HG03045 (cell line): ENCODE measurements at regions not wholly inside any gene's neighbourhood (a gene's known extent, or its start where the extent isn't known, plus 50 kb on each side); places are given as distances from the start of the nearest gene placed in this dataset.
"Not testable (repeated sequence)": the region's sequence is repeated elsewhere in the genome, so short reads cannot be mapped to it uniquely, and the experiment has no call there.

Experiments used
- ATAC-seq: cut with Tn5 transposase; IDR thresholded peaks from one replicate; pipeline ENCODE4 v1.9.1; 2021; ENCODE audit warnings: mild to moderate bottlenecking, moderate library complexity; ENCODE audit not compliant: unreplicated experiment

DNA sequence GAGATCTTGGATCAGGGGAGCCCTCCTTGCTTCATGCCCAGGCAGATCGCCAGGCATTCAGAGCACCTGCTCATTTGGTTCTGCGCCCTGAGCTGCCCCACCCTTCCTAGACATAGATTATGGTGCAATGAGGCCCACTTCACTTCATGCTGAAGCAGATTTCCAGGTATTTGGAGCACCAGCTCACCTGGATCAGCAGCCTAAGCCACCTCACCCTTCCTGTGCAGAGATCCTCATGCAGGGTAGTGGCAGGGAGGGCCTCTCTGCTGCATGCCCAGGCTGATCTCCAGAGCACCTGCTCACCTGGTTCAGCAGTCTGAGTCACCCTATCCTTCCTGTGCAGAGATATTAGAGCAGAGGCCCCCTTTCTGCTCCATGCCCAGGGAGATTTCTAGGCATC is 1966.1 kb downstream of the PCDH9 start:
- ATAC-seq = no peak

DNA sequence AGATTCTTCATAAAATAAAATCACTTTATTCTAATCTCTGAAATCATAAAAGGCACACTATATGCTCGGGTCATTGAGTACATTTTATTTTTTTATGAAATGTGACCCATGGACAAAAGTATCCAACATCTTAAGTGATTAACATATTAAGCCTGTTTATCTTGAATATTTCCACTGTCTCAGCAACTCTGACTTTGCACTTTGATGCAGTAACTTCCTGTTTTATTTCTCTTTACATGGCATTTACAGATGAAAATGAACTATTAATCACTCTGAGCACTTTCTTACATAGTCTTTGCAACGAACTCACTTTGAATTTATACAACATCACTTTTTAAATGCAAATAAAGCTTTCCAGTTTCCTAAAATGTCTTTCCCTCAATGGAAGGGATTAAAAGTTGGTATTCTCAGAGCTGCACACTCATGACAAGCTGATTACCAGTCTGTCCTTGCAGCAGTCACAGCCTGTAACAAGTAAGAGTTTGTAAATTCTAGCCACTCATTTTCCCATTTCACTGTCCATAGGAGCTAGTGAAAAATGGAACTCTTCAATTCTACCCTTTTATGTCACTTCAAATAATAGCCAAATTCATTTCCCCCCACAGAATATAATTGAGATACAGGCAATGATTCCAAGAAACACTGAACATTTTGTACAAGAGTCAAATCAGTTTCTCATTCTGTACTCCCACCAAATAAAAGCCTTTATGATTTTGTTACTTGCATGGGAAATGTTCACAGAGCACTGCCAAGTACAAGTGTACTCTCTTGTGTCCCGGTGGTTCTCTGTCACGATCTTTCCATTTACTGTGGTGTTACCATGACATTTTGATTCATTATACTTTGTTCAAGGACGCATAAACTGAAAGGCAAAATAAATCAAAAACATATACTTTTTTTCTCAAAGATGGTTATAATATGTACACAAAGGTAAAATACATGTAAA is 1968.9 kb downstream of the PCDH9 start:
- no peak for ATAC-seq

DNA sequence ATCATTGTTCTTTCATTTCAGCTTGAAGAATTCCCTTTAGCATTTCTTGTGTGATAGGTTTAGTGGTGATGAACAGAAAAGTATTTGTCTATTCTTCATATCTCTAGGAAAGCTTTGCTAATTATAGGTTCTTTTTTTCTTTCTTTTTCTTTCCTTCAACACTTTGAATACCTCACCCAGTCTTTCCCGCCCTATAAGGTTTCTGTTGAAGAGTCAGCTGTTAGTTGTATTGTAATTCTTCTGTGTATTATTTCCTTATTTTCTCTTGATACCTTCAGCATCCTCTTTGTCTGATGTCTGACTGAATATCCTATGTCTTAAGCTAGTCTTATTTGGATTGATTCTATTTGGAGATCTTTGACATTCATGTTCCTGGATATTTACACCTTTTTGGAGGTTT is 1989.4 kb downstream of the PCDH9 start:
- no peak for ATAC-seq

- no peak for ATAC-seq
Measured at GRCh38 chr13:65236841-65237418, 1993.2 kb downstream of the PCDH9 start.

- no peak for ATAC-seq
Measured at GRCh38 chr13:65217471-65217995, 2012.6 kb downstream of the PCDH9 start.

DNA sequence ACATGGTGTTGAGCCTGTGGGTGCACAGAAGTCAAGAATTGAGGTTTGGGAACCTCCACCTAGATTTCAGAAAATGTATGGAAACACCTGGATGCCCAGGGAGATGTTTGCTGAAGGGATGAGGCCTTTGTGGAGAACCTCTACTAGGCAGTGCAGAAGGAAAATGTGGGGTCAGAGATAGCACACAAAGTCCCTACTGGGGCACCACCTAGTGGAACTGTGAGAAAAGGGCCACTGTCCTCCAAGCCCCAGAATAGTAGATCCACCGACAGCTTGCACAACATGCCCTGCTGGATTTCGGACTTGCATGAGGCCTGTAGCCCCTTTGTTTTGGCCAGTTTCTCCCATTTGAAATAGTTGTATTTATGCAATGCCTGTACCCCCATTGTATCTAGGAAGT is 2027.3 kb downstream of the PCDH9 start:
- not testable (repeated sequence) for ATAC-seq

DNA sequence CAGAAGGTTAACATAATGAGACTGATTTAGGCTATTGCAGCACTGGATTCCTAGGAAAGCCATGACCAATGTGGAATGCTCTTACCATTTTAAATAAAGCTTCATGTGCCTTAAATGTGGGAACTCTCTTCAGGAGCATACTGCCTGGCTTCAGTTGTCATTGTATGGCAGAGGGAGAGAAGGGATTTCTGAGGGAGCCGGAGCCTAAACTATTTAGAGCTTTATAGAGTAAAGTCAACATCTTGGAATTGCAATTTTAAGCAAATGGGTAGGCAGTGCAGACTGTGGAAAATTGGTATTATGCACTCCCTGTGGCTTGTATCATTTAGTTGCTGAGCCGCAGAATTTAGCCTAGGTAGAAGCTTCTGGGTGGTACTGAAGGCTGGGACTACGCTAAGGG is 2041.4 kb downstream of the PCDH9 start:
- no peak for ATAC-seq

GRCh38 chr13:65168026-65168425 is 2062.1 kb downstream of the PCDH9 start:
- no peak for ATAC-seq

DNA sequence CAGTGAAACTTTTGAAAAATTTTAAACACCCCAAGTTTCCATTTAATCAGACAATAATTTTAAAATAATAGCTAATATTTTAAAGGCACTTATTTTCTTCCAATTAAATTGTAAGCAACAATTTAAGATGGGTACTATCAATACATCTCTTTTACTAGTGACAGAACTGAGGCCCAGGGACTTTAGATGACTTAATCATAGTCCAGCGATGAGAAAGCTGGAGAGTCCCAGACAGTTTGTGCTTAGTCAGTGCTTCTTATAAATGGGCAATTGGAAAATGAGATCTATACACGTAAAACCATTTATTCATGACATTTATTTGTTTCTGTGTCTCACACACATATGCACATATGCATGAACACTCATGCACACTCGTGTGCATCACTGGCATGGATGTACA is 2063.5 kb downstream of the PCDH9 start:
- no peak for ATAC-seq

DNA sequence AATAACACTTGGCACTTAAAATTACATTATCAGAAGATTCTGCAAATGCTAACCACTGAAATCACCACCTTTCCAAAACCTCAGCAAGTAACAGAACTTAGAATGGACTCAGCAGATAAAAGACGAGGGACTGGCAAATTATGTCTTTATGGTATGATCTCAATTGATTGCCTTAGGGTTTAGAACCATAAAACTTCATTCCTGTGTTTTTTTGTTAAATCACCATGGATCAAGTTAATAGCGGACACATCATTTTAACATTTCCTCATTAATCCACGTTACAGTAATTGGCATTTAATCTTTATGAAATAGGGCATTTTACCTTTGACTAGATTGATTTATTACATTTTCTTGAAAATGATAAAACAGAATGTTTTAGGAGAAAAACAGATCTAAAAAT is 2070.3 kb downstream of the PCDH9 start:
- no peak for ATAC-seq

DNA sequence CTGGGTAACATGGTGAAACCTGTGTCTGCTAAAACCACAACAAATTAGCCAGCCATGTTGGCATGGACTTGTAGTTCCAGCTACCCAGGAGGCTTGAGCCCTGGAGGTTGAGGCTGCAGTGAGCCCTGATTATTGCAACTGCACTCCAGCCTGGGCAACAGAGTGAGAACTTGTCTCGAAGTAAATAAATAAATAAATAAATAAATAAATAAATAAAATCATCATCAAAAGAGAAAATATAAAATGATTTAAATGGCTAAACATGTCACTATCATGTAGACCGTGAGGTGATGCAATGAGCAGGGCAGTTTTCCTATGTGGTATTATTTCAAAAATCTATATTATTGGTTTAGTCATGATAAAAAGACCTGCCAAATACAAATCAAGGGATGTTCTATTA is 2074.3 kb downstream of the PCDH9 start:
- ATAC-seq = no peak

DNA sequence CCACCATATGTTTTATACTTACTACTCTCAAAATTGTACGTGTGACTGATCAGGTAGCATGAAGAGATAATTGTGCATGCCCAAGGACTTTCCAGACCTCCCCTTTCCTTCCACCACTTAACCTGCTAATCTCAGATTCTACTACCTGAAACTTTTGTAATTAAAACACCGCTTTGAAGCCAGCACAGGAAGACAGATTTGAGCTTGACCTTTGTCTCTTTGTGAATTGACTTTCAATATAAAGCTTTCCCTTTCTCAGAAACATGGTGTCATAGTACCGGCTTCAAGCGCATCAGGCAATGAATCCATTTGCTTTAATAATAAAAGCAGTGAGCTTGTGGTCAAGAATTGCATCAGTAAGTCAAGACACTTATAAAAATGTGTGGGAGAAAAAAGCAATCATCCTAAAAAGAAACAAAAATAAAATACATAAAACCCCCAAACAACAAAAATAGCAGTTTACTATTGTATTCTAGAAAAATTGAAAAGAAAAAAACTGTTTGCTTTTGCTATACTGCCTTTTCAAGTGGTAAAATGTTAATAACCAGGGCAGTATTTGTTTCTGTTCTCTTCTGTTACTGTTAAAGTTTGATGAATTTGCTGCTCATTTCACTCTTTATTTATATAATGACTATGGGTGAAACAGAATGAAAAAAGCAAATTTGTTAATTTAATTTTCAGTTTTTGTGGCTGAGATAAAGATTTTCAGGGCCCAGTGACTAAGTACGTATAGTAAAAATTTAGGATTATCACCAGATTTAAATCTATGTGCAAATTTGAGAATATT is 2075.3 kb downstream of the PCDH9 start:
- ATAC-seq = no peak

DNA sequence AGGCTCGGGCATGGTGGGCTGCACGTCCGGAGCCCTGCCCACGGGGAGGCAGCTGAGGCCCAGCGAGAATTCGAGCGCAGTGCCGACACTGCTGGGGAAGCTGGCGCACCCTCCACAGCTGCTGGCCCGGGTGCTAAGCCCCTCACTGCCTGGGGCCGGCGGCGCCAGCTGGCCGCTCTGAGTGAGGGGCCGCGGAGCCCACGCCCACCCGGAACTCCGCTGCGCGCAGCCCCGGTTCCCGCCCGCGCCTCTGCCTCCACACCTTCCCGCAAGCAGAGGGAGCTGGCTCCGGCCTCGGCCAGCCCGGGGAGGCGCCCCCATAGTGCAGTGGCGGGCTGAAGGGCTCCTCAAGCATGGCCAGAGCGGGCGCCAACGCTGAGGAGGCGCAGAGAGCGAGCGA is 2080.4 kb downstream of the PCDH9 start:
- ATAC-seq = no peak

DNA sequence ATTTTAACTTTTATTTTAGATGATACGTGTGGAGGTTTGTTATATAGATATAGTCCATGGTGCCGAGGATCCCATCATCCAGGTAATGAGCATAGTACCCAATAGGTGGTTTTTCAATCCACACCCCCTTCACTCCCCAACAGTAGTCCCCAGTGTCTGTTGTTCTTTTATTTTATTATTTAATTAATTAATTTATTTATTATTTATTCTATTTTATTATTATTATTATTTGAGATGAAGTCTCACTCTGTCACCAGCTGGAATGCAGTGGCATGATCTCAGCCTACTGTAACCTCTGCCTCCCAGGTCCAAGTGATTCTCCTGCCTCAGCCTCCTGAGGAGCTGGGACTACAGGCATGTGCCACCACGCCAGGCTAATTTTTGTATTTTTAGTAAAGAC is 2086.2 kb downstream of the PCDH9 start:
- ATAC-seq = no peak

- ATAC-seq = no peak
Measured at GRCh38 chr13:65133094-65133493, 2097.0 kb downstream of the PCDH9 start.

GRCh38 chr13:65125236-65125635 is 2104.9 kb downstream of the PCDH9 start:
- ATAC-seq = no peak

- no peak for ATAC-seq
Measured at GRCh38 chr13:65112531-65112941, 2117.6 kb downstream of the PCDH9 start.

GRCh38 chr13:65112123-65112522 is 2118.0 kb downstream of the PCDH9 start:
- ATAC-seq = no peak

GRCh38 chr13:65111223-65111622 is 2118.9 kb downstream of the PCDH9 start:
- ATAC-seq = no peak

GRCh38 chr13:65104436-65104835 is 2125.7 kb downstream of the PCDH9 start:
- ATAC-seq = not testable (repeated sequence)

- ATAC-seq = no peak
Measured at GRCh38 chr13:65103351-65103750, 2126.8 kb downstream of the PCDH9 start.
